ENCODE measurements at regions not wholly inside any gene's neighbourhood (a gene's known extent, or its start where the extent isn't known, plus 50 kb on each side); places are given as distances from the start of the nearest gene placed in this dataset.

GRCh38 chr4:116346750-116347149 is 738.6 kb downstream of the TRAM1L1 start:
- TF ChIP-seq, protein P1, sequence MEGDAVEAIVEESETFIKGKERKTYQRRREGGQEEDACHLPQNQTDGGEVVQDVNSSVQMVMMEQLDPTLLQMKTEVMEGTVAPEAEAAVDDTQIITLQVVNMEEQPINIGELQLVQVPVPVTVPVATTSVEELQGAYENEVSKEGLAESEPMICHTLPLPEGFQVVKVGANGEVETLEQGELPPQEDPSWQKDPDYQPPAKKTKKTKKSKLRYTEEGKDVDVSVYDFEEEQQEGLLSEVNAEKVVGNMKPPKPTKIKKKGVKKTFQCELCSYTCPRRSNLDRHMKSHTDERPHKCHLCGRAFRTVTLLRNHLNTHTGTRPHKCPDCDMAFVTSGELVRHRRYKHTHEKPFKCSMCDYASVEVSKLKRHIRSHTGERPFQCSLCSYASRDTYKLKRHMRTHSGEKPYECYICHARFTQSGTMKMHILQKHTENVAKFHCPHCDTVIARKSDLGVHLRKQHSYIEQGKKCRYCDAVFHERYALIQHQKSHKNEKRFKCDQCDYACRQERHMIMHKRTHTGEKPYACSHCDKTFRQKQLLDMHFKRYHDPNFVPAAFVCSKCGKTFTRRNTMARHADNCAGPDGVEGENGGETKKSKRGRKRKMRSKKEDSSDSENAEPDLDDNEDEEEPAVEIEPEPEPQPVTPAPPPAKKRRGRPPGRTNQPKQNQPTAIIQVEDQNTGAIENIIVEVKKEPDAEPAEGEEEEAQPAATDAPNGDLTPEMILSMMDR (IDR thresholded peaks at IDR 0.05), result no peak
- no peak for TF ChIP-seq POLR2A (IDR thresholded peaks at IDR 0.05)
